Panc1 (cell line): ENCODE measurements at regions not wholly inside any gene's neighbourhood (a gene's known extent, or its start where the extent isn't known, plus 50 kb on each side); places are given as distances from the start of the nearest gene placed in this dataset.

Source experiments
- POLR2AphosphoS5 ChIP-seq: IDR thresholded peaks from 2 replicates; pipeline ENCODE4 v1.6.1; 2012; ENCODE audit warnings: mild to moderate bottlenecking, low read depth, low read length, moderate library complexity
- TF ChIP-seq, protein P1 (sequence below): fragments of 450-650 bp; IDR thresholded peaks from 2 replicates; pipeline ENCODE4 v1.5.1; 2017; ENCODE audit warnings: mild to moderate bottlenecking

DNA sequence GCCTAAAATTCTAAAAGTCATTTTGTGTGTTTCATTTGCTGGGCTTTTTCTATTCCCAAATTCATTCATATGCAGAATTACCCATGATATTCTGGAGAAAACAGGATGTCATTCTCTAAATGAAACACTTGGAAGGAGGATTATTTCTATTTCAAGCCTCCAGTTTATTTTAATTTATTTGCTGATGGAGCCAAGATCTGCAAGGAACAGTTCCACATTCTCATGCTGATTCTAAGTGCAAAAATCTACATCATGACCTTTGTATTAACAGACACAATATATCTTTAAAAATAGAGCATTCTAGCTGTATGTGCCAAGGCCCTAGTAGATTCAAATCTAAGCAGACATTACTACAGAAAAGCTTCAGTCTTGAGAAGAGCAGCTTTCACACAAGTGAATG lies 51.3 kb upstream of the KCND2 start:
- TF ChIP-seq, protein P1, sequence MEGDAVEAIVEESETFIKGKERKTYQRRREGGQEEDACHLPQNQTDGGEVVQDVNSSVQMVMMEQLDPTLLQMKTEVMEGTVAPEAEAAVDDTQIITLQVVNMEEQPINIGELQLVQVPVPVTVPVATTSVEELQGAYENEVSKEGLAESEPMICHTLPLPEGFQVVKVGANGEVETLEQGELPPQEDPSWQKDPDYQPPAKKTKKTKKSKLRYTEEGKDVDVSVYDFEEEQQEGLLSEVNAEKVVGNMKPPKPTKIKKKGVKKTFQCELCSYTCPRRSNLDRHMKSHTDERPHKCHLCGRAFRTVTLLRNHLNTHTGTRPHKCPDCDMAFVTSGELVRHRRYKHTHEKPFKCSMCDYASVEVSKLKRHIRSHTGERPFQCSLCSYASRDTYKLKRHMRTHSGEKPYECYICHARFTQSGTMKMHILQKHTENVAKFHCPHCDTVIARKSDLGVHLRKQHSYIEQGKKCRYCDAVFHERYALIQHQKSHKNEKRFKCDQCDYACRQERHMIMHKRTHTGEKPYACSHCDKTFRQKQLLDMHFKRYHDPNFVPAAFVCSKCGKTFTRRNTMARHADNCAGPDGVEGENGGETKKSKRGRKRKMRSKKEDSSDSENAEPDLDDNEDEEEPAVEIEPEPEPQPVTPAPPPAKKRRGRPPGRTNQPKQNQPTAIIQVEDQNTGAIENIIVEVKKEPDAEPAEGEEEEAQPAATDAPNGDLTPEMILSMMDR, result no peak
- TF ChIP-seq POLR2AphosphoS5, result no peak
